RWPE1 (cell line): ENCODE measurements at regions not wholly inside any gene's neighbourhood (a gene's known extent, or its start where the extent isn't known, plus 50 kb on each side); places are given as distances from the start of the nearest gene placed in this dataset.

Experiments used
- CTCF ChIA-PET: fragments of 350-600 bp; sonication (Branson Sonifier 250); formaldehyde crosslinking; extraction: SDS; loops from one replicate; lab custom pipeline; 2021; lab: Yijun Ruan, JAX
- POLR2A ChIA-PET: fragments of 400-600 bp; formaldehyde crosslinking; extraction: SDS; loops from one replicate; lab custom pipeline; 2020; ENCODE audit warnings: antibody characterized with exemption; ENCODE audit not compliant: low non-redundant PET; lab: Yijun Ruan, JAX
- DNase-seq: peaks from one replicate; pipeline ENCODE4 v3.0.0; 2012; ENCODE audit warnings: low spot score
- H3K27ac ChIP-seq: fragments of 450-650 bp; 2 replicates; pipeline ENCODE4 v1.5.1; 2017
- TF ChIP-seq, protein P1 (sequence below): fragments of 450-650 bp; conservative IDR thresholded peaks from 2 replicates; pipeline ENCODE4 v1.5.1; 2017; ENCODE audit warnings: low read depth, mild to moderate bottlenecking

DNA sequence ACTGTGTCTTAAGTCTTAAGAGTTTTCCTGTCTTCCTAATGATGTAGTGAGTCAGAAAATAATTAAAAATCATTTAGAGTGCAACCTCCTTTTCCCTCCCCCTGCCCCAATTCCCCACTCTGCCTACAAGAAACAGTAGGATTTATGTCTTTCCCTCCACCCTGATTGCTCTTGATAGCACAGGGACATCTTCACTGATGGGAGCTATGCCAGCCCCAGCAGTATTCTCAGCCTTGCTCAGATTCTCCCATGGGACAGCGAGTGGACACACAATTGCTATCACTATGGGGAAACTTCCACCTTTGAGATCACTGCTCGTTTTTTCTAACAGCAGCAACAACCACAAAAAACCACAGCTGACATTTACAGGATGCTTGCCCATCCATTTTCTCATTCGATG, 216.6 kb upstream of the PLXNA2 start:
- ChIA-PET CTCF (interaction anchor here (0.8 kb wide), 1 partner anchor 16 kb away, joined by 4 read pairs; no protein-coding TSS in a partner anchor), POLR2A (no interaction called here)
- no peak overlapping the region for H3K27ac ChIP-seq
- TF ChIP-seq, protein P1, sequence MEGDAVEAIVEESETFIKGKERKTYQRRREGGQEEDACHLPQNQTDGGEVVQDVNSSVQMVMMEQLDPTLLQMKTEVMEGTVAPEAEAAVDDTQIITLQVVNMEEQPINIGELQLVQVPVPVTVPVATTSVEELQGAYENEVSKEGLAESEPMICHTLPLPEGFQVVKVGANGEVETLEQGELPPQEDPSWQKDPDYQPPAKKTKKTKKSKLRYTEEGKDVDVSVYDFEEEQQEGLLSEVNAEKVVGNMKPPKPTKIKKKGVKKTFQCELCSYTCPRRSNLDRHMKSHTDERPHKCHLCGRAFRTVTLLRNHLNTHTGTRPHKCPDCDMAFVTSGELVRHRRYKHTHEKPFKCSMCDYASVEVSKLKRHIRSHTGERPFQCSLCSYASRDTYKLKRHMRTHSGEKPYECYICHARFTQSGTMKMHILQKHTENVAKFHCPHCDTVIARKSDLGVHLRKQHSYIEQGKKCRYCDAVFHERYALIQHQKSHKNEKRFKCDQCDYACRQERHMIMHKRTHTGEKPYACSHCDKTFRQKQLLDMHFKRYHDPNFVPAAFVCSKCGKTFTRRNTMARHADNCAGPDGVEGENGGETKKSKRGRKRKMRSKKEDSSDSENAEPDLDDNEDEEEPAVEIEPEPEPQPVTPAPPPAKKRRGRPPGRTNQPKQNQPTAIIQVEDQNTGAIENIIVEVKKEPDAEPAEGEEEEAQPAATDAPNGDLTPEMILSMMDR: no peak
- DNase-seq: no peak

DNA sequence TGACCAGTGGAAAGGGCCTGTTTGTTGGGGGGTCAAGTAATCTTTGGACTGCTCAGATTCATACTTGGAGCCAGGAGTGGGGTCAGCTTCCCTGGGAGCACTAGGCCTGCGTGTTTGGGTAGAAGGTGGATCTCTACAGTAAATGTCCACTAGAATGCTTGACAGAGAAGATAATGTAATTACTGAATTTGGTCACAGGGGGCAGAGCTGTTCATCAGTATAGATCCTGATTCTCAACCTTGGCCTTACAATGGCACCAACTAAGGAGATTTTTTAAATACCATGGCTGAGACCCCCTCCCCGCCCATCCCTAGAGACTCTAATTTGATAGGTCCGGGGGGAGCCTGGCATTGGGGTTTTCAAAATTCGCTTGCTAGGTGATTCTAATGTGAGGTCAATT, 217.5 kb upstream of the PLXNA2 start:
- CTCF ChIA-PET: interaction anchor here (0.6 kb wide), 1 partner anchor 76 kb away, joined by 3 read pairs; no protein-coding TSS in a partner anchor
- TF ChIP-seq, protein P1: no peak
- no peak overlapping the region for H3K27ac ChIP-seq
- peak; percentile 8 for DNase-seq
- POLR2A ChIA-PET: no interaction called here

DNA sequence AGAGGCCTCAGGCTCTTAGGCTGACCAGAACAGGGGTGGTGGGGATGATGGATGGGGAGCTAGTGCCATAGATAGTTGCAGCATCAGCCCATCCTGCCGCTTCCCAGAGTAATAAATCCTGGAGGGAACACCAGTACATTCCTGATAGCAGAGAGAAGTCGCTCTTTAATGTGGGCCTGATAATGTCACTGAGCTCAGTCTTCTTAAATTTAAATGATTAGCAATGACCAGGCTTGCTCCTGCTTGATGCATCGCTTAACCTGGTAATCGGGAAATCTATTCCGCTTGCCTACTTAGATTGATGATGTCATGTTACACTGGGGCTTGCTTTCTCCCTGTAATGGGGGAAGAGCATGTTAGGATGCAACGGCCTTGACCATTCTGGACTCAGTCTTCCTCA, 218.6 kb upstream of the PLXNA2 start:
- DNase-seq: no peak
- ChIA-PET CTCF (no interaction called here), POLR2A (no interaction called here)
- TF ChIP-seq, protein P1: no peak
- H3K27ac ChIP-seq: no peak overlapping the region

DNA sequence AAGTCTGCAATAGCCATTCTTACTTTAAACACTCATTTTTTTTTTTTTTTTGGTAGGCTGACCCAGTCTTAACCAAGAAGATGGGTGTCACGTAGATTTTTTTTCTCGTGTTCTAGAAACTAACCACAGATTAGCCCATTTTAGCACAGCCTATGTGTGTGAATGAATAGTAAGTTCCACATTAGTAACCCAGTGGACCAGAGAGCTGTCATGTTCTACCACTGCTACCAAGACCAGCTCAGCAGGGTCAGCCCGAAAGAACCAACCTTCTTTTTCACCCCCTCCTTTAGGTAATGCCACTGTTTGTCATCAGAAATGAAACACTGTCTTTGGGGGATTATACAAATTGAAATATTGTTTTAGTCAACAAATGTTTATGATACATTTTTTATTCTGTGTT, 221.1 kb upstream of the PLXNA2 start:
- H3K27ac ChIP-seq: no peak overlapping the region
- ChIA-PET CTCF (interaction anchor here (0.7 kb wide), 1 partner anchor 870 kb away, joined by 4 read pairs; no protein-coding TSS in a partner anchor), POLR2A (no interaction called here)
- no peak for DNase-seq
- TF ChIP-seq, protein P1: no peak

DNA sequence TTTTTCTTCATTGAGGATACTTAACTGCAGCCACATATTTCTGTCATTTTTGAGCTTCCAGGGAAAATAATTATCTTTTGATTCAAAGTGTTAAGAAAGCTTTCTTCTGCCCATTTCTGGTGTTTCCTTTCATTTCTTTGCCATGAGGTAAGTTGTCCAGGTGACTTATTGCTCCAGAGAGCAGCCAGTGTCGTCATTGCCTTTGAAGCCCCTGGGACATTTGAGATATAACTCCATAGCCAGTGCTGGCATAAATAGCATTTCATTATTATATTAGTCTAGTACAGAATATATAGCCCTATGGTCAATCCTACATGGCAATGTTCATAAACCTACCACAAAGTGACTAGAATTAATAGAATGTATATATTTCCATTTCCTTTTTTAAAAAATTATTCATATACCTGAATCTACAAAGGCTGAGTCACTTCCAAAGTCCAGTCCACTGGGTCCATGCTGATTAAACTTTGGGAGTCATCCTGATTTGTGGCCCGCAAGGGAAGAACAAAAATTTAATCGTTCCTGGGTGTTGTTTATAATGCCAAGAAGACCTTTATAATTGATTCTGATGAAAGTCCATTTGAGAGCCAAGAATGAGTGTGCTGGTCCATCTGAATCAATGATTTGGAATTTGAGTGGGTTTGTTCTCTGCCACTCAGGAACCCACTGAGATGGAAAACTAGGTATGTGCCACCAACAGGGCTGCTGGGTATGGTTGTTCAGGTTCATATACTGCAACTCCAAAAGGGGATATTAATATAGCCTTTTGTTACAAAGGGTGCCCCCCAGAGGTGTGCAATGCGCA, 221.8 kb upstream of the PLXNA2 start:
- CTCF ChIA-PET: interaction anchor here (0.7 kb wide), 1 partner anchor 869 kb away, joined by 4 read pairs; no protein-coding TSS in a partner anchor

DNA sequence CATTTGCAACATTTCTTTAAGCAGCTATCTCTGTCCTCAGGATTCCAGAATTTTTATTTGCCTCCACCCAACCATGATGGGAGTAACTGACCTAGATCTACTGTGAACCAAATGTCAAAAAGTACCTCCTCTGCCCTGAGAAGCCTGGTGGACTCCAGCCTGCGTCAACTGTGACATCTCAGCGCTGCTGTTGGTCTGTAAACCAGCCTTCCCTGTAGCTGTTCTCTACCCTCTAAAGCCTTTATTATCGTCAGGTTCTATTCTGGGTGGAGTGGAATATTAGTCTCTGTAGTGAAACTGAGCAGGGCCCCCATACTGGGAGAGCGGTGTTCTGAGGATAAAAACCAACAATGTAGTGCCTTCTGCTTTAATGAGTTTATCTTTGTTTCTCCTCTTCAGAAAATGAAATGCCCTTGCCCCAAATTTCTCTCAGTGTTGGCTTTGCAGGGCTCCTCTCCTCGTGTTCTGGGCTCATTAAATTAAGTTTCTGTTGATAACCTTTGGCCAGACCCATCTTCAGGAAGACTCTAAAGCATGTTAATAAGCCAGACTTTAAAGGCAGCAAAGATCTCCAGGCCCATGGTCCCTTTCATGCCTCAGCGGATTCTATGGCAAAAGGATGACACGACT, 223.1 kb upstream of the PLXNA2 start:
- DNase-seq: no peak
- ChIA-PET POLR2A (no interaction called here), CTCF (no interaction called here)
- TF ChIP-seq, protein P1: no peak
- H3K27ac ChIP-seq: no peak overlapping the region

More for the DNA sequence above, 221.8 kb upstream of the PLXNA2 start:
- POLR2A ChIA-PET: no interaction called here
- no peak overlapping the region for H3K27ac ChIP-seq
- TF ChIP-seq, protein P1: no peak
- DNase-seq: no peak
